B cell (primary cell): ENCODE measurements at regions not wholly inside any gene's neighbourhood (a gene's known extent, or its start where the extent isn't known, plus 50 kb on each side); places are given as distances from the start of the nearest gene placed in this dataset.

ENCODE experiments used
- ATAC-seq: fragments of 200-7000 bp; cut with Tn5 transposase; one replicate; pipeline ENCODE4 v1.10.0; 2021; ENCODE audit warnings: low read depth, mild to moderate bottlenecking, moderate number of reproducible peaks, moderate library complexity
- CTCF ChIA-PET: fragments of 350-600 bp; sonication (Branson Sonifier 250); formaldehyde crosslinking; loops from one replicate; lab custom pipeline; 2021; ENCODE audit warnings: antibody characterized with exemption, inconsistent platforms; lab: Charles Lee
- POLR2A ChIA-PET: fragments of 350-600 bp; sonication (Branson Sonifier 250); formaldehyde crosslinking; loops from one replicate; lab custom pipeline; 2021; ENCODE audit warnings: antibody characterized with exemption; lab: Charles Lee
- DNase-seq: peaks from one replicate; pipeline ENCODE4 v3.0.0; 2013
- H2AFZ ChIP-seq: 2 replicates; pipeline ENCODE4 v1.6.1; 2012; ENCODE audit warnings: mild to moderate bottlenecking, low read depth, low read length; ENCODE audit not compliant: insufficient read depth, poor library complexity, severe bottlenecking
- H3K27ac ChIP-seq, 2 donors: 1 replicate in 1 of 2; 2 replicates in 1 of 2; pipeline ENCODE4 v1.5.1; 2012 to 2013; ENCODE audit warnings: low read length in 2 of 2, mild to moderate bottlenecking in 2 of 2, moderate library complexity in 1 of 2
- H3K27me3 ChIP-seq, 4 experiments: fragments of 200-600 bp in 1 of 4; sonication (generic) in 1 of 4; replicated peaks in 1 of 4; 1 replicate in 2 of 4; 2 replicates in 2 of 4; pipeline versions ENCODE4 v1.6.1 to v1.7.0; 2013 to 2016; ENCODE audit warnings: low read length in 3 of 4, mild to moderate bottlenecking in 2 of 4, mixed read lengths in 1 of 4, moderate library complexity in 1 of 4; ENCODE audit not compliant: insufficient read depth in 4 of 4, control insufficient read depth in 3 of 4; ENCODE audit errors: control extremely low read depth in 1 of 4
- H3K36me3 ChIP-seq, 2 experiments: replicated peaks in 1 of 2; 1 replicate in 1 of 2; 2 replicates in 1 of 2; pipeline versions ENCODE4 v1.6.1 to v1.7.1; 2013; ENCODE audit warnings: low read length in 1 of 2; ENCODE audit not compliant: insufficient read depth in 2 of 2, control insufficient read depth in 1 of 2; ENCODE audit errors: control extremely low read depth in 1 of 2, extremely low read depth in 1 of 2
- H3K4me1 ChIP-seq, 2 donors: fragments of 200-600 bp in 1 of 2; sonication (generic) in 1 of 2; 1 replicate in 1 of 2; 2 replicates in 1 of 2; pipeline versions ENCODE4 v1.5.1 to v1.6.1; 2013 to 2017; ENCODE audit warnings: low read length in 2 of 2; ENCODE audit not compliant: control insufficient read depth in 2 of 2, insufficient read depth in 2 of 2
- H3K4me2 ChIP-seq: replicated peaks from 2 replicates; pipeline ENCODE3; 2012; ENCODE audit warnings: mild to moderate bottlenecking, low read depth, low read length; ENCODE audit not compliant: poor library complexity, severe bottlenecking
- H3K4me3 ChIP-seq, 5 experiments: fragments of 200-600 bp in 1 of 5; sonication (generic) in 1 of 5; 1 replicate in 3 of 5; 2 replicates in 2 of 5; pipeline versions ENCODE4 v1.5.1 to v1.7.0; 2011 to 2016; ENCODE audit warnings: low read length in 4 of 5, mild to moderate bottlenecking in 4 of 5, low read depth in 2 of 5, control low read depth in 1 of 5, moderate library complexity in 1 of 5; ENCODE audit not compliant: insufficient read depth in 1 of 5; ENCODE audit errors: control extremely low read depth in 1 of 5, extremely low read depth in 1 of 5
- H3K79me2 ChIP-seq: fragments of 200-600 bp; sonication (generic); one replicate; pipeline ENCODE4 v1.6.0; 2016; ENCODE audit warnings: low read length; ENCODE audit not compliant: control insufficient read depth, insufficient read depth
- H3K9ac ChIP-seq: fragments of 200-600 bp; sonication (generic); 2 replicates; pipeline ENCODE4 v1.6.1; 2017; ENCODE audit warnings: mild to moderate bottlenecking, low read length, moderate library complexity
- H3K9me3 ChIP-seq, 3 donors: one replicate each; pipeline versions ENCODE4 v1.6.1 to v1.7.1; 2013; ENCODE audit warnings: low read length in 2 of 3; ENCODE audit not compliant: control insufficient read depth in 2 of 3, insufficient read depth in 1 of 3; ENCODE audit errors: control extremely low read depth in 1 of 3
- H4K20me1 ChIP-seq: 2 replicates; pipeline ENCODE4 v1.6.0; 2012; ENCODE audit warnings: mild to moderate bottlenecking, low read length; ENCODE audit not compliant: insufficient read depth, control insufficient read depth, poor library complexity, severe bottlenecking
- H3K27ac Mint-ChIP-seq: one replicate; pipeline ENCODE4 v1.8.0; 2021; ENCODE audit warnings: mixed read lengths
- H3K27me3 Mint-ChIP-seq: one replicate; pipeline ENCODE4 v1.8.0; 2021; ENCODE audit warnings: mixed read lengths
- H3K4me1 Mint-ChIP-seq: one replicate; pipeline ENCODE4 v1.8.0; 2021; ENCODE audit warnings: mixed read lengths
- H3K4me3 Mint-ChIP-seq: one replicate; pipeline ENCODE4 v1.8.0; 2021; ENCODE audit warnings: mixed read lengths
- H3K9me3 Mint-ChIP-seq: one replicate; pipeline ENCODE4 v1.8.0; 2022; ENCODE audit warnings: mixed read lengths; ENCODE audit not compliant: insufficient read depth
- EZH2 ChIP-seq: IDR thresholded peaks from 2 replicates; pipeline ENCODE4 v1.6.1; 2012; ENCODE audit warnings: borderline replicate concordance, low read depth, mild to moderate bottlenecking, moderate library complexity, low read length; ENCODE audit not compliant: insufficient read depth, poor library complexity, severe bottlenecking
- WGBS: methylation state at CpG from one replicate; pipeline ENCODE4 v1.1.5; 2013; ENCODE audit warnings: missing lambda C conversion rate; ENCODE audit not compliant: insufficient coverage; 5-methylcytosine and 5-hydroxymethylcytosine counted together
- intact Hi-C: fragments of 100-400 bp; cut with micrococcal nuclease; formaldehyde crosslinking; loops from one replicate; pipeline ENCODE4 v1.10.0; 2022
- TF ChIP-seq, protein P1 (sequence below): fragments of 200-600 bp; IDR thresholded peaks from one replicate; pipeline ENCODE4 v1.8.0; 2022; ENCODE audit warnings: antibody characterized with exemption, mild to moderate bottlenecking

DNA sequence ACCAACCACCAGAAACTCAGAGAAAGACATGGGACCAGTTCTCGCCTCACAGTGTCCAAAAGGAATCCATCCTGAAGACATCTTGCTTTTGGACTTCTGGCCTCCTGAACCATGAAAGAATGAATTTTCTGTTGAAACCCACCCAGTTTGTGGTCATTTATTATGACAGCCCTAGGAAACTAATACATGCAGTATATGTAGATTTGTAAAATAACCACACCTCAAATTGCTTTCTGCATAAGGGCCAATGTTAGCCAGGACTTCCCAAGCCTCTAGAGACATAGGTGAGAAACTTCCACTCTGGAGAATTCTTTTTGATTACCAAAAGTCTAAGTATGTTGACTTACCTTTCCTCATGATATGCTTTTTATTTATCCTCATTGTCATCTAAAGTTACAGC, 210.5 kb upstream of the SP4 start:
- no peaks in the 10 kb centered on the region for H3K79me2 ChIP-seq
- H3K4me3 ChIP-seq: no peak overlapping the region
- Mint-ChIP-seq H3K4me3 (no peak overlapping the region), H3K4me1 (no peaks in the 10 kb centered on the region), H3K27ac (no peak overlapping the region), H3K27me3 (peaks cover 3% of the 10 kb centered on the region), H3K9me3 (no peaks in the 10 kb centered on the region)
- no peaks in the 10 kb centered on the region for H3K4me1 ChIP-seq
- ATAC-seq (no peak), DNase-seq (no peak)
- TF ChIP-seq, protein P1, sequence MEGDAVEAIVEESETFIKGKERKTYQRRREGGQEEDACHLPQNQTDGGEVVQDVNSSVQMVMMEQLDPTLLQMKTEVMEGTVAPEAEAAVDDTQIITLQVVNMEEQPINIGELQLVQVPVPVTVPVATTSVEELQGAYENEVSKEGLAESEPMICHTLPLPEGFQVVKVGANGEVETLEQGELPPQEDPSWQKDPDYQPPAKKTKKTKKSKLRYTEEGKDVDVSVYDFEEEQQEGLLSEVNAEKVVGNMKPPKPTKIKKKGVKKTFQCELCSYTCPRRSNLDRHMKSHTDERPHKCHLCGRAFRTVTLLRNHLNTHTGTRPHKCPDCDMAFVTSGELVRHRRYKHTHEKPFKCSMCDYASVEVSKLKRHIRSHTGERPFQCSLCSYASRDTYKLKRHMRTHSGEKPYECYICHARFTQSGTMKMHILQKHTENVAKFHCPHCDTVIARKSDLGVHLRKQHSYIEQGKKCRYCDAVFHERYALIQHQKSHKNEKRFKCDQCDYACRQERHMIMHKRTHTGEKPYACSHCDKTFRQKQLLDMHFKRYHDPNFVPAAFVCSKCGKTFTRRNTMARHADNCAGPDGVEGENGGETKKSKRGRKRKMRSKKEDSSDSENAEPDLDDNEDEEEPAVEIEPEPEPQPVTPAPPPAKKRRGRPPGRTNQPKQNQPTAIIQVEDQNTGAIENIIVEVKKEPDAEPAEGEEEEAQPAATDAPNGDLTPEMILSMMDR: no peak
- no peak for TF ChIP-seq EZH2
- no peak overlapping the region for H2AFZ ChIP-seq
- intact Hi-C loops: no loop called here
- WGBS: 83% methylated on average over 1 of the region's 1 CpG
- CTCF ChIA-PET: no interaction called here
- no peak overlapping the region for H3K27ac ChIP-seq
- POLR2A ChIA-PET: no interaction called here
- no peaks in the 10 kb centered on the region for H3K9me3 ChIP-seq
- H3K36me3 ChIP-seq: no peaks in the 10 kb centered on the region
- no peak overlapping the region for H3K9ac ChIP-seq
- no peaks in the 10 kb centered on the region for H3K27me3 ChIP-seq
- no peaks in the 10 kb centered on the region for H4K20me1 ChIP-seq
- no peak overlapping the region for H3K4me2 ChIP-seq

DNA sequence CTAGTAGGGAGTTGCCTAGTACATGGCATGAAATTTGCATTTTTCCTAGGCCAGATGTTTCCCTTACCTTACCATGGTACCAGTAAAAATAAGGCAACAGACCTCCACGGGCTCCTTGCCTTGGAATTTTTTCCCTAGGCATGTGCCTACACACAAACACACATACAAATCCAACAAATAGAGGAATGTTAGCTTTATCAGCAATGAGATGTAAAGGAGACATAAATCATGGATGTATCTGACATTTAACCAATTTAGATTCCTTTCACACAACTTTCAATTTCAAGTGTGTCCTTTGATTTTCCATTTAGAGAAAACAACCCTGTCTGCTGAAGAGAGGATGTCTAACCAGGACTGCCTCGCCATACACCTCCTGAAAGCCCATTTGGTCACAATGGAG, 209.7 kb upstream of the SP4 start:
- no peak overlapping the region for H3K4me2 ChIP-seq
- TF ChIP-seq, protein P1: no peak
- TF ChIP-seq EZH2: no peak
- H3K27ac ChIP-seq: no peak overlapping the region
- Mint-ChIP-seq H3K9me3 (no peaks in the 10 kb centered on the region), H3K4me1 (no peaks in the 10 kb centered on the region), H3K27ac (no peak overlapping the region), H3K27me3 (peaks cover 5% of the 10 kb centered on the region), H3K4me3 (no peak overlapping the region)
- H3K4me1 ChIP-seq: no peaks in the 10 kb centered on the region
- no peak overlapping the region for H2AFZ ChIP-seq
- H3K9ac ChIP-seq: no peak overlapping the region
- DNase-seq (no peak), ATAC-seq (no peak)
- H3K9me3 ChIP-seq: no peaks in the 10 kb centered on the region
- H3K79me2 ChIP-seq: no peaks in the 10 kb centered on the region
- H3K27me3 ChIP-seq: no peaks in the 10 kb centered on the region
- no peaks in the 10 kb centered on the region for H3K36me3 ChIP-seq
- CTCF ChIA-PET: no interaction called here
- POLR2A ChIA-PET: no interaction called here
- no peak overlapping the region for H3K4me3 ChIP-seq
- H4K20me1 ChIP-seq: no peaks in the 10 kb centered on the region
- intact Hi-C loops: no loop called here
- WGBS: no CpG with 5 or more reads among the region's 2 CpGs
